Prostate gland (tissue), 2 donors: ENCODE measurements at regions not wholly inside any gene's neighbourhood (a gene's known extent, or its start where the extent isn't known, plus 50 kb on each side); places are given as distances from the start of the nearest gene placed in this dataset.

Source experiments
- POLR2A ChIP-seq: fragments of 450-650 bp; IDR thresholded peaks from one replicate; pipeline ENCODE4 v1.6.1; 2016; ENCODE audit warnings: antibody characterized with exemption, mild to moderate bottlenecking
- TF ChIP-seq, protein P1 (sequence below), 4 experiments: fragments of 200-600 bp in 2 of 4; fragments of 450-650 bp in 2 of 4; sonication (generic) in 2 of 4; IDR thresholded peaks; 1 replicate in 3 of 4; 2 replicates in 1 of 4; pipeline ENCODE4 v1.5.1; 2016 to 2019; ENCODE audit warnings: antibody characterized with exemption in 4 of 4, mild to moderate bottlenecking in 2 of 4, moderate library complexity in 2 of 4

DNA sequence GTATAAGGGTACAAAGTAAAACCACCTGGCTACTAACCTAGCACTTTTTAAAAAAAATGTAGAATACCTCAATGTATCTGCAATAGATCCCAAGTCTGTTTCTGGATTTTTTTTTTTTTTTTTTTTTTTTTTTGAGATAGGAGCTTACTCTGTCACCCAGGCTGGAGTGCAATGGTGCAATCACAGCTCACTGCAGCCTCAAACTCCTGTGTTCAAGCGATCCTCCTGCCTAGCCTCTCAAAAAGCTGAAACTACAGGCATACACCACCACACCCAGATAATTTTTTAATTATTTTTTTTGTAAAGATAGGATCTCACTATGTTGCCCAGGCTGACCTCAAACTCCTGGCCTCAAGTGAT, 537.5 kb upstream of the CAMK1G start:
- no peak for TF ChIP-seq POLR2A
- TF ChIP-seq, protein P1, sequence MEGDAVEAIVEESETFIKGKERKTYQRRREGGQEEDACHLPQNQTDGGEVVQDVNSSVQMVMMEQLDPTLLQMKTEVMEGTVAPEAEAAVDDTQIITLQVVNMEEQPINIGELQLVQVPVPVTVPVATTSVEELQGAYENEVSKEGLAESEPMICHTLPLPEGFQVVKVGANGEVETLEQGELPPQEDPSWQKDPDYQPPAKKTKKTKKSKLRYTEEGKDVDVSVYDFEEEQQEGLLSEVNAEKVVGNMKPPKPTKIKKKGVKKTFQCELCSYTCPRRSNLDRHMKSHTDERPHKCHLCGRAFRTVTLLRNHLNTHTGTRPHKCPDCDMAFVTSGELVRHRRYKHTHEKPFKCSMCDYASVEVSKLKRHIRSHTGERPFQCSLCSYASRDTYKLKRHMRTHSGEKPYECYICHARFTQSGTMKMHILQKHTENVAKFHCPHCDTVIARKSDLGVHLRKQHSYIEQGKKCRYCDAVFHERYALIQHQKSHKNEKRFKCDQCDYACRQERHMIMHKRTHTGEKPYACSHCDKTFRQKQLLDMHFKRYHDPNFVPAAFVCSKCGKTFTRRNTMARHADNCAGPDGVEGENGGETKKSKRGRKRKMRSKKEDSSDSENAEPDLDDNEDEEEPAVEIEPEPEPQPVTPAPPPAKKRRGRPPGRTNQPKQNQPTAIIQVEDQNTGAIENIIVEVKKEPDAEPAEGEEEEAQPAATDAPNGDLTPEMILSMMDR (IDR thresholded peaks at IDR 0.05), result no peak
